ENCODE measurements at regions not wholly inside any gene's neighbourhood (a gene's known extent, or its start where the extent isn't known, plus 50 kb on each side); places are given as distances from the start of the nearest gene placed in this dataset.
"Not testable (repeated sequence)": the region's sequence is repeated elsewhere in the genome, so short reads cannot be mapped to it uniquely, and the experiment has no call there.

DNA sequence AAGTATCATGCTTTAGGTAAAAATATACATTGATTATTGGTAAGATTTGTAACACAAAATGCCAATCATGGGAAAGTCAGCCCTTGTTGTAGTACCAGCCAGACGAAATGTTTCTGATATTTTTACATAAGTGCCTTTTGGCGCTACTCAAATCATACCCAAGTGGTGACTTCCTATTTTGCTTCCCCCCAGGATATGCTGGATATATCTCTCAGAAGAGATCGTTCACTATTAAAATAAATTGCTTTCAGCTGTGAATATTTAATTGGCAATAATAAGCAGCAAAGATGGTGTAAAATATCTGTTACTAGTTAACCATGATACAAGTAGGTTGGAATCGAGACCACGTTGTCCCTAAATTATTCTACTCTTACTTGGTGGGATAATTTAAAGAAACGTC lies 909.2 kb upstream of the LRRN3 start:
- DNase-seq = no peak

DNA sequence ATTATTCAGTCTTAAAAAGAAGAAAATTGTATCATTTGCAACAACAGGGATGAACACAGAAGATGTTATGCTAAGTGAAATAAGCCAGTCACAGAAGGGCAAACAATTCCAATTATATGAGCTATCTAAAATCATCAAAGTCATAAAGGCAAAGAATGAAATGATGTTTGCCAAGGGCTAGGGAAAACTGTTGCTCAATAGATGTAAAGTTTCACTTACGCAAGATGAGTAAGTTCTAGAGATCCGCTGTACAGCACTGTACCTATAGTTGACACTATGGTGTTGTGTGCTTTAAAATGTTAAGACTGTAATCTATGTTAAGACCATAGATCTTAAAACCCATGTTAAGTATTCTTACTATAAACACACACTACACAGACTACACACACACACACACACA lies 904.6 kb upstream of the LRRN3 start:
- no peak for DNase-seq

DNA sequence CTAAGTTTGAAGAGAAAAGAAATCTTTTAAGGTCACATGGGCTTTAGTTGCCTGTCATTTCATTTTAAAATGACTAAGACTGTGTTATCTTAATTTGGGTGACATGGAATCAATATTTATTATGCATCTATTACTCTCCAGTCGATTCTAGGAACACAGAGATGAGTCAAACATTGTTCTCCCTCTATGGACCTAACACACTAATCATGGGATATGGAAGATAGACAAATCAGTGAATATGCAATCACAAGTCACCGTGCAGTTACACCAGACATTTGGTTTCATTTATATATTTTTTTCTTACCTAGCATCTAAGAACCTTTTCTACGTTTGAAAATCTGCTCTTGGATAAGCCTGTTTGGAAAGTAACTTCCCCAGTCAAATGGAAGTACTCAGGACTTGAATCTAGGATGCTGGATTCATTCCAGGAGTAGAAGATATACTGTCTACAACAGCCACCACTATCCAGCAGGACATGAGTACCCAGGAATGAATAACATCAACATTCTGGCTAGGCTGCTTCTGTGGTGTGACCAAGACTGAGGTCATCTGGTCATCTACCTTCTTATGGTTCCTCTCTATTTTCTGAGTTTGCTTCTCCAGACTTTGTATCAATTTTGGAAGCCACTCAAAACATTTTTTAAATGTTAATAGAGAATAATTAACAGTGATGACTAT lies 902.9 kb upstream of the LRRN3 start:
- no peak for DNase-seq

DNA sequence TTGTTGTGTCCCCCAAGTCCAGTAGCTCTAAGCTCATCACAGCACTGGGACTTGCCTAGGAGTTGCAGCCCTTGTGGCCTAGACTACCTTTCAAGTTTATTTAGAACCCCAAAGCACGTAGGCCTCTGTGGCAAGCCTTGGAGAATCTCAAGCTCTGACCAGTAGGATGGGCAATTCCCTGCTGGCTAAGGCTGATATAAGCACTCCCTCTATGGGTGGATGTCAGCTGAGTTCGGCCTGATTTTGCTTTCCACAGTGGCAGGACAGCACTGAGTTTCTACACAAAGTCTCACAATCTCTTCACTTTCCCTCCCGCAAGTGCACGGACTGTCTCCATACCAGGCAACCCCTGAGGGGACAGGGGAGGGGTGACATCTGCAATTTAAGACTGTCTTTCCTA lies 886.4 kb upstream of the LRRN3 start:
- DNase-seq = no peak

DNA sequence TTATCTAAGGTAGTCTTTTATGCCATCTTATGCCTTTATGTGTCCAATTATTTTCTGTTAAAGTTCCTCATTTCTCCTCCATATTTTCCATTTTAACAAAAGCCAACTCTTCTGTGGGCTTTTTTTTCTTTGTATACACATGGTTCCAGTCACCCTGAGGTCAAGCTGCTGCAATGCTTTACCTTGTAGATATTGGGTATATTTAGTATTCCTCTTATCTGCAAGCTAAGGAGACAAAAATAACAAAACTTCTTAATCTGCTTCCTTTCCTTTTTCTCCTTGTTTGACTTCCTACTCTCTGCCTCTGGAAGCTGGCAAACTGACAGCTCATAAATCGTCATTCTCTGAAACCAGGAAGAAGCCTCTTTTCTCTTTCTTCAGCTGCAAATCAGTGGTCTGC lies 885.0 kb upstream of the LRRN3 start:
- DNase-seq = no peak

DNA sequence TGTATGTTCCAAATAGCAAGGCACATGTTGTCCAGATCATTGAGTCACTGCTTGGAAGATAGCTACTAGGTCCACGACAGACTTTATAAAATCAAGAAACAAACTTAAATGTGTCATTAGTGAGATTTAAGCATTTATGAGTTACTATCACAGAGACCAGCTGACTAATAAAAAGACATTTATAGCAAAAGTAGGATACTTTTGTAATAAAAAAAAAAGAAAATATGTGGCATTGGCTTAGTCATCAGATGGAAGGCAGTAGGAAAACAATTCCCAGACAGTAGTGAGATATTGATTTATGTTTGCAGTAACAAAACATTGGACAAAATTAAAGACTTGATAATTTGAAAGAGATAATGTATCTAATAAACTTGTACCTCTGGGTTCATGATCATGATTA lies 881.0 kb upstream of the LRRN3 start:
- no peak for DNase-seq

DNA sequence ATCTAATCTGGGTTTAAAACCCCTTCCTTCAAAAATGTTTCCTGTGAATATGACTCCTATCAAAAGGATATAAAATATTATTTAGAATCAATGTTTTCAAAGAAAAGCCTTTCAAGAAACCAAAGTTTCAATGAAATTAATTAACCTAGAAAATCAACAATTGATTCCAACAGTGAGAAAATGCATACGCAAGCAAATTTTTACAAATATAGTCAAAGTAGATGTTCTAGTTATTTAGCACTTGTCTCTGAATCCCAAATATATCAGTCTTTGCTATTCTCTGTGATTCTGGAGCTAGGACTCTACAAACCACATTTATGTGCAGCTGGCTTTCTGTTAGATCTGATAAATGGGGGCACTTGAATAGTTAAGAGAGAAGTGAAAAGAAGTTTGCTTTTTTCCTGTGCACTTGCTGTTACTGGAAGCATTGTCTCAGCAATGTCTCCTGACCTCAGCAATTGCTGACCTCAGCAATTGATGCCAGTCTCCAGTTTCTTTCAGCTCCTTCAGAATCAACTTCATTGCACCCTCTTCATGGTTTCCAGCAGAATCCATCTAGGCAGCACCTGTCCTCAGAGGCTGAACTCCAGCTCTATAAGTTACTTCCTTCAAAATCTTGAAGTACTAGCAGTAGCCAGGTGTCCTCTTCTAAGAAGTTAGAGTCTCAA lies 879.9 kb upstream of the LRRN3 start:
- no peak for DNase-seq

DNA sequence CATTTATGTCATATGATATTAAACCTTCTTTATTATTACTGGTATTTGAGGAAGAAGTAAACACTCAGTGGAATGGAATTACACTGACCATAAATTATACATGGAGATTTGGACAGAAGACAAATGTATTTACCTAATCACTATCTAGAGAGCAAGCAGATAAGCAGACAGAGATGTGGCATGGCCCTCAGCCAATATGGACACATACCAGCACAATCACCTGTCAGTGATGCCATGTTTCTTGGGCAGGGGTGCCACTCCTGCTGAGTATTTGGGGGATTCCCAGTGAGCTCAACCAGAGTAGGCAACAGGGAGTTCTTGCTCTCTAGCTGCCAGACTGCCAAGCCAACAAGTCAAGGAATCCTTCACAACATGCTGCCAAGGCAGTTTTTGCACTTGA lies 866.3 kb upstream of the LRRN3 start:
- no peak for DNase-seq

DNA sequence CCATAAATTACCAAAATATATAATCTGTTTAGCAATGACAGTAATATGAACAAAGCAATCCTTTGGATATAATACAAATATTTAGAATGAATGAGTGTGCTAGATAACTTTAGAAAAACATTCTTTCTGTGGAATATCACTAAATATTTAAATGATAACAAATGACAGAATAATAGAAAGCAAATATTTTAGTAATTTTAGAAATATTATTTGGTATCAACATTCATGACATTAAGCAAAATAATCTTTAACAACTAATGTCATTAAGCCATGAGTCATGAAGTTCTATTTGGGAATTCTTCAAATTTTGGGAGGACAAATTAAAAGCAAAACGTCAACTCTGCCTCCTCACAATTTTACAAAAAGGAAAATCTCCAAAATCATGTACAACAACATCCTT lies 844.8 kb upstream of the LRRN3 start:
- DNase-seq = no peak

DNA sequence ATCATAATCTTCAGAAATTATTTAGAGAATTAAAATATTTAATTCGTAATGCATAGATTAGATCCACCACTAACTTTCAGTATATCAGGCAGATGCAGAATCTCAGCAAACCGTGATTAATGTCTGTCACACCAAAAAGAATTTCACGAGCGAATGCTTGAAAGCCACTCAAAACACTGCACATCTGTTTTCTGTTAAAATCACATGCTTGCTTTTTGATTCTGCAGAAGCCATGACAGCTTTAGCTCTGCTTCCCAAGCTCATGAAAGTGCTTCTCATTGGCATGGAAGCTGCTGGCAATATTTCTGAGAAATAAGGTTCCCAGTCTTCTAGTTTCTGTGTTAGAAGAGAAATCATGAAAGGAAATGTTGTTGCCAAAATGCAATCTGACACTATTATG lies 837.8 kb upstream of the LRRN3 start:
- no peak for DNase-seq

DNA sequence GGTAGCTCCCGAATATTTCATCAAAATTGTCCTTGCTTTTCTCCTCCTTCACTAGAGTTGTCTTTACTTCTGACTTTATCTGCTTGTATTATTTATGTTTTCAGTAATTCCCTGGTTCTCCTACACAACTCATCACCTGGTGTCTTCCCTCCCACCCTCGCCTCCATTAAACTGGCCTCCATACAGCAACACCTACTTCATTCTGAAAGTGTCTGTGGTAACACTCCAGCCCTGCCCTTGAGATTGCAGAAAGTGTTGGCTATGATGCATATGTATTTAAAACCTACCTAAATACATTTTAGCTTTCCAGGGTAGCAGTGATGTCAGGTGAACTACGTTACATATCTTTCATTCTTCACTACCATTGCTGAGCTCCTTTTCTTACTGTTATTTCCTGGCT lies 833.3 kb upstream of the LRRN3 start:
- no peak for DNase-seq

DNA sequence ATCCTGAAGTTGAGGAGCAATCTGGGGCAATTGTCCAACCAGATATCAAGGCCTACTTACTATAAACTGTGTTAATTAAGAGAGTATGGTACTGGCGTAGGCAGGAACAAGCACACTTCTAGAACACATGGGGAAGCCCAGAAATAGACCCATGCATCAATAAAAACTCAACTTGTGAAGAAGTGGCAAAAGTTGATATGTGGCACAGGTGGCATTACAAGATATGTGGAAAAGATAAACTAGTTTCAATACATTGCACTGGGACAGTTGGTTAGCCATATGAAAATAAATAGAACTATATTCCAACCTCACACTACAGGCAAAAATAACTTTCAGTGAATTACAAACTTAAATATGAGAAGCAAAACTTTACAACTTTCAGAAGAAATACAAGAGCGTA lies 828.7 kb upstream of the LRRN3 start:
- no peak for DNase-seq

DNA sequence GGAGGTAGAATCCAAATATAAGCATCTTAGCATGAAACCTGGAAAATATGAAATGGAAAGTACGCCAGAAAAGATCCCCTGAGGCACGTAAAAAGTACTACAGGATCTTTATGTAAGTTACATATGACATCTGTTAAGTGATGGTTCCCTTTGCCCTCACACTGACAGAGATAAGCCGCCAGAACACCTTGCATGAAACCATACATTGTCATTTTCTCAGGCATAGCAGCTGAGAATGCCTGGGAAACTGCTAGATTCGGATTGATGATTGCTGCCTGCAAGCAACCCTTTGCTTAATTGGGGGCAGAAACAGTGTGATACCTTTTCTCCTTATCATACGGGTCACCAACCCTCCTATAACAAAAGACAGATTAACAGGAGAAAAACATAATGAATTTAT lies 826.6 kb upstream of the LRRN3 start:
- no peak for DNase-seq

DNA sequence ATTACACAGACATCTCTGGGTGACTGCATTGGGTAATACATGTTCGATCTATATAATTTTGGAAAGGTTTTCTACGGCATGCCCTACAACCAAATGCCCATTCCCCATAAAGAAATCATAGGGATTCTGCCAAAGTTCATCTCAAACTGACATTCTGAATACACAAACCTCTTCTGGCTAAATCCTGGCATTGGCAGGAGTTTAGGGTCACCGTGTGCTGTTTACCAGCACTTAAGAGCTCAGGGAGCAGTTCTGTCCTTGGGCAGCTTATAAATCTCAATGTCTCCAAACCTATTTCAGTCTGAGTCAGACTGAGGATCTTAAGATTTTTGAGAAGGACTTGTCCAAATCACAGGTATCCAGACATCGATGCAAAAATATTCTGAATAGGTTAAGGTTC lies 809.6 kb upstream of the LRRN3 start:
- DNase-seq = no peak

DNA sequence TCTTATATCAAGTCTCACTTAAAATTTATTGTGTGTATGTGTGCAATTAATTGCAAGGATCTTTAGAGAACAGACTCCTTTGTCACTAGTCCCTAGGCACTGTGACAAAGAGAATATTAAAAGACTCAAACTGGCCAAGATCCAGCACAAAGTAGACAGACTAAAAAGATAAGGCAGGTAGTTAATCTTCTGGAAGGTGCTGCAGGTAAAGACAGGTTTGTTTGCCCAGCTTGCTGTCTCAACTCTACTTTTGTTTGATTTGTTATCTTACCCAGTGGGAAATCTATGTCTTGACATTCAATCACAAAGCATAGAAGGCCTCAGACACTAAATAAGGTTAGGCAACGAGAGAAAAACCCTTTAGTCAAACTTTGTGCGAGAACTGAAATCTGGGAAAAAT lies 807.9 kb upstream of the LRRN3 start:
- no peak for DNase-seq

DNA sequence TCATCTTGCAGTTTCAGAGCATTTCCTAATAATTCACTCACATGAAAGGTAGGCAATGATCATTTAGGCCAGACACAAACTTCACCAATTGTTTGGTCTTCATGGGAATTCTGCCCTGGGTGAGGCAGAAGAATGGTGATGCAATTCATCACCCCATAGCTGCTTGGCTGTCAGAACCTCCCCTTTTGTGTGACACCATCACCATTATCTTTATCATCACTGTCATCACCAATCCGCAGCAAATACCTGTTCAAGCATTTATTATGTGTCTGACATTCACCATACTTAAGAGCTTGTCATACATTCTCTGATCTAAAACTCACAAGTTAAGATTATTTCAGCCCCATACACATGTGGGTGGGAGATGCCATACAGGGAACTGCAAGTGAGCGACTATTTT lies 799.5 kb upstream of the LRRN3 start:
- no peak for DNase-seq

DNA sequence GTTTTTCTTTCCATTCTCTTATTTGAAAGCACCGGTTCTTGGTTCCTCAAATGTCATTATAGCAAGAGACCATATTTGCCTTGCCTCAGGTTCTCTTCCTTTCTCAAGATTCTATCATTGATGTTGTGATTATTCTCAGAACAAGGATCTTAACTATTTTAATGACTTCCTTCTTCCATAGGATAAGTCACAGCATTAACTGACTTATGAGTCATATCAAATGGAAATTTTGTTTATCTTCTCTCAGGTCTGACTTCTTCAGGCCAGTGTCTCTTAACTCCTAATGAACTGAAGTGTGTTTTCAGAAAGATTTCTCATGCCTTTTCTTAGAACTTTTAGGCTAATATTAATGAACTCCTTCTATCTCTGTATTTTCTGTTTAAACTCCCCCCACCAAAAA lies 794.6 kb upstream of the LRRN3 start:
- DNase-seq = no peak

DNA sequence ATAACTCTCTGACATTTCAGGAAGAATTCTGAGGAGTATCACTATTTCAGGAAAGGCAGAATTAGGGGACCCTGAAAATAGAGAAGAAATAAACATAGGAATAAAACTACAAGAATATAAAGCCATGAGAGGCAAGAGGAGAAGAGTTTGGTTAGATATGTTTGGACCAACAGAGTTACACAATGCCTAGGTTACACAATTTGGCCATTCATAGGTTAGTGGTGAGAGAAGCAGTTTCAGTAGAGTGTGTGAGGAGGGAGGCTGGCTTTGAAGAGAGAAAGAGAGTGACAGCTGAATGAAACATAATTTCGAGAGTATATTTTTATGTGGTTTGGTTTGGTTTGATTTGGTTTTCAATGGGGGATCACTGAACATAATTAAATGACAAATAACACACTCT lies 783.2 kb upstream of the LRRN3 start:
- no peak for DNase-seq

DNA sequence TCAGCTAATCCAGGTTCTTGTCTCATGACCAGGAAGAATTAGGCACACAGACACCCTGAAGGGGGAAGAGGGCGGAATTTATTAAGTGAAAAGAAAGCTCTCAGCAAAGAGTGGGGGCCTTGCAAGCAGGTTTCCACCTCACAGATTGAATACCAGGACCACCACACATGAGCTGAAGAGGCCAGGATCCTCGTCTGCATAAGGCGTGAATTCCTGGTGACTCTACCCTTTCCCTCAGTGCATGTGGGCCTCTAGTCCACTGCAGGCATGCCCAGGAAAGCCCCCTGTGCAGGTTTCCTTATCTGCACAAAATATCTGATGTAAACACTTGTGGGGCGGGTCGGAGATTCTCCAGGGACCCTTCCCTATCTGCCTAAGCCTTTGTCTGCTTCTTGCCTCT lies 782.1 kb upstream of the LRRN3 start:
- DNase-seq = no peak

DNA sequence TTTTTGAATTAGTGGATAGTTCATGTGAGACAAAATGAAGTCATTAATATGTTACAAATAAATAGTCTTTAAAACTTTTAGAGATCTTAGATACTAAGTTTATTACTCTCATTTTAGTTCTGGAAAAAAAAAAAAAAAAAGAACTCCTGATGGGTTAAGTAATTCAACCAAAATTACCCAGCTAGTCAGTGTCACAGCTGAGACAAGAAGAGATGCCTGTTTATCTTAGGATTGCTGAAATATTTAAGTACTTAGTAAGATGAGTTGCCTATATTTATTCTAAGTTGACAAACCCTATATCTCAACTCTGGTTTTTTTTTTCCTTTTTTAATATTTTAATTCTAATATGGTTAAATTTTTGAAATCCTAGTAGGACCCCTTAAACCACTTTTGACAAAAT lies 781.0 kb upstream of the LRRN3 start:
- DNase-seq = no peak

DNA sequence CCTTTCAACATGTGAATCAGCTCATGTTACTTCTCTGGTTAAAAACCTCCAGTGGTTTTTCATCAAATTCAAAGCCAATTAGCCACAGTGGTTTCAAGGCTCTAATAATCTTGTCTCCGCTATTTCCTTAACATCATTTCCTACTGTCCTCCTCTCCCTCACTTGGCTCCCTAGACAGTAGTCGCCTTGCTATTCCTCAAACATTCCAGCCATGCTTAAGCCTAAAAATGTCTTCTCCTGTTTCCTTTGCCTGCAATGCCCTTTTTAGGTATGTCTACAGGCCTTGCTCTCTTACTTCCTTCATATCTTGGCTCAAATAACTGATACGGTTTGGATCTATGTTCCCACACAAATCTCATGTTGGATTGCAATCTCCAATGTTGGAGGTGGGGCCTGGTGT lies 779.4 kb upstream of the LRRN3 start:
- no peak for DNase-seq

DNA sequence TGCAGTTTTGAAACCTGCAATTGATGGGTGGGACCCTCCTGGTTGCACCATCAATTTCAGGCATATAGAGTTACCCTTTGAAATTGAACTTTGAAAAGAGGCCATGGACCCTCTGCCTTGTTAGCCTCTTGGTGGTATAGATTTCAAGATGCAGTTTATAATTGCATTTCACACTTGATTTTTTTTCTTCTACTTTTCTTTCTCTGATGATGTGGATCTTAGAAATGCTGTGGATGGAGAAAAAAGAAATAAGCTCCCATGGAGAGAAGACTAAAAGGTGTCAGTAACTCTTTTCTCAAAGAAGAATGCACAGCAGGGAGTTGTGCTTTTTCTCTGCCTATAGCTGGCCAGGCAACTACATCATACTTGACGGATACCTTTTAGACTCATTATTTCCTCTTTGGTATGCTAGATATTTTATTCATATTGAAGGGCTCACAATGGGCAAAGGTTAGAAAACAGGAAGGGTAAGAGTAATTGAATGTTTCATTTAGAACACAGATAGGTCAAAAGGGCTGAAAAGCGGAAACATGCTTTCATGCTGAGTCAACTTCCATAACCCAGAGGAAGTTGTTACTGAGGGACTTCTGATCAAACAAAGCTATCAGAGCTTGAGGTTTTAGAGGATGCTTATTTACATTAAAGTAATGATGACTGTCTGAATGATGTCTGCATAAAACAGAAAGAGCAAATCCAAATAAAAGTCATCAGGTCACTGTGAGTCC lies 773.2 kb upstream of the LRRN3 start:
- no peak for DNase-seq

DNA sequence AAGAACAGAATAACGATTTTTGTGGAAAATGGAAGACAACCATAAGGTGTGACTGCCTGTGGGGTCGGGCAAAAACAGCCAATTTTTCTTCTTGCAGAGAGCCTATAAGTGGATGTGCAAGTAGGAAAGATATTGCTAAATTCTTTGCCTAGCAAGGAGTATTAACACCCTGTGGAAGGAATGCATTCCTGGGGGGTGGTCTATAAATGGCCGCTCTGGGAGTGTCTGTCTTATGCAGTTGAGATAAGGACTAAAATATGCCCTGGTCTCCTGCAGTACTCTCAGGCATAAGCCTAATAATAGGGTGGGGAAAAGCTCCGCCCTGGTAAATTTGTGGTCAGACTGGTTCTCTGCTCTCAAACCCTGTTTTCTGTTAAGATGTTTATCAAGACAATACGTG lies 770.6 kb upstream of the LRRN3 start:
- not testable (repeated sequence) for DNase-seq

DNA sequence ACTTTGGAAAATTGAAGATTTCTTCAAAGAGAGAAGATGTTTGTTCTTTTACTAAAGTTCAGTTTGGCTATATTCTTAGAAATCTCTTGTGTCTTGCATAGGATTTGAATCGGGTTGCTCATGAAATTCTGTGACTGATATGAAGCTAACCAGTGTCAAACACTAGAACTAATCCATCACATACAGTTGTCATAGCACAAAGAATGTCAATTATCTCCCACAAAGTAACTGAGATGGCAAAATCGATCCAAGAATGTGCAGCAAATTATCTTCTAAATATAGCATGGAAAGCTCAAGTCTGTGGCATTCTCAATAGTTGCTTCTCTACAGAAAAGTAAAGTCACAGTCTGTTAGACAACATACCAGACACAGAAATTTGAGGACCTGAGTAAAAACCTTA lies 768.1 kb upstream of the LRRN3 start:
- no peak for DNase-seq

DNA sequence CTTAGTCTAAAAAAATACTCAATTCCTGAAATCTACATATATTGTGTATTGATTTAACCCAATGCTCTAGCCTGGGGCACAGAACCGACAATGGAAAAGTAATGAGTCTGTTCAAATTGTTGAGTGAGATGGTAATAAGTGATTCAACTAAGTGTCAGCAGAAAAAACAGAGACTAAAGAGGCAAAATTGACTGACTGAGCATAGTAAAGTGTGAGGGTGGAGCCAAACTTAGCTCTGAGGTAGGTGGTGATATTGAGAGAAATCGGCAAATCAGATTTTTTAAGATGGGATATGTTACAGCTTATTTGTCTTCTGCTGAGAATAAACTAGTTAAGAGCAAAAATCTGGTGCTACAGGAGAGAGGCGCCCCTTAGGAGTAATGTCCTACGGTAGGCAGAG lies 764.0 kb upstream of the LRRN3 start:
- DNase-seq = no peak
